ENCODE measurements at regions not wholly inside any gene's neighbourhood (a gene's known extent, or its start where the extent isn't known, plus 50 kb on each side); places are given as distances from the start of the nearest gene placed in this dataset.
A peak's percentile ranks its signal among the peaks of the same experiment; 100 is the strongest.

- peak overlapping the region in 2 of 5 donors; percentile 4 to 33 for H3K4me3 ChIP-seq (ENCODE audit: low read depth in 1 of 5, low read length in 5 of 5)
- H3K9ac ChIP-seq (ENCODE audit: low read length in 5 of 5): no peak overlapping the region
- no peak overlapping the region for H3K27ac ChIP-seq (ENCODE audit: low read depth, low read length)
- H3K4me1 ChIP-seq (ENCODE audit: control insufficient read depth in 5 of 5, insufficient read depth in 5 of 5, low read length in 5 of 5): peaks cover 0 to 26% (median 8%) of the 10 kb centered on the region in 5 donors
- H3K27me3 ChIP-seq (ENCODE audit: control insufficient read depth in 5 of 5, insufficient read depth in 4 of 5, low read length in 5 of 5): no peaks in the 10 kb centered on the region
- H3K36me3 ChIP-seq (ENCODE audit: control insufficient read depth in 5 of 5, insufficient read depth in 5 of 5, low read length in 5 of 5): no peaks in the 10 kb centered on the region
- no peaks in the 10 kb centered on the region for H3K9me3 ChIP-seq (ENCODE audit: control insufficient read depth in 5 of 5, low read length in 5 of 5)
Measured at GRCh38 chr2:13000664-13001363, 284.1 kb downstream of the TRIB2 start.

GRCh38 chr2:13001408-13001807, 284.7 kb downstream of the TRIB2 start:
- Histone ChIP-seq H3K9me3 (ENCODE audit: control insufficient read depth in 5 of 5, low read length in 5 of 5) (no peaks in the 10 kb centered on the region), H3K4me1 (ENCODE audit: control insufficient read depth in 5 of 5, insufficient read depth in 5 of 5, low read length in 5 of 5) (peaks cover 0 to 31% (median 8%) of the 10 kb centered on the region in 5 donors), H3K9ac (ENCODE audit: low read length in 5 of 5) (no peak overlapping the region), H3K27ac (ENCODE audit: low read depth, low read length) (no peak overlapping the region), H3K4me3 (ENCODE audit: low read depth in 1 of 5, low read length in 5 of 5) (no peak overlapping the region), H3K36me3 (ENCODE audit: control insufficient read depth in 5 of 5, insufficient read depth in 5 of 5, low read length in 5 of 5) (no peaks in the 10 kb centered on the region), H3K27me3 (ENCODE audit: control insufficient read depth in 5 of 5, insufficient read depth in 4 of 5, low read length in 5 of 5) (peaks cover 0 to 1% (median 0%) of the 10 kb centered on the region in 5 donors)

- Histone ChIP-seq H3K27me3 (ENCODE audit: control insufficient read depth in 5 of 5, insufficient read depth in 4 of 5, low read length in 5 of 5) (peaks cover 0 to 8% (median 0%) of the 10 kb centered on the region in 5 donors), H3K9ac (ENCODE audit: low read length in 5 of 5) (no peak overlapping the region), H3K4me1 (ENCODE audit: control insufficient read depth in 5 of 5, insufficient read depth in 5 of 5, low read length in 5 of 5) (peaks cover 0 to 36% (median 13%) of the 10 kb centered on the region in 5 donors), H3K4me3 (ENCODE audit: low read depth in 1 of 5, low read length in 5 of 5) (no peak overlapping the region), H3K9me3 (ENCODE audit: control insufficient read depth in 5 of 5, low read length in 5 of 5) (no peaks in the 10 kb centered on the region), H3K36me3 (ENCODE audit: control insufficient read depth in 5 of 5, insufficient read depth in 5 of 5, low read length in 5 of 5) (no peaks in the 10 kb centered on the region), H3K27ac (ENCODE audit: low read depth, low read length) (no peak overlapping the region)
Measured at GRCh38 chr2:13002536-13003331, 286.0 kb downstream of the TRIB2 start.

- Histone ChIP-seq H3K36me3 (ENCODE audit: control insufficient read depth in 5 of 5, insufficient read depth in 5 of 5, low read length in 5 of 5) (no peaks in the 10 kb centered on the region), H3K9me3 (ENCODE audit: control insufficient read depth in 5 of 5, low read length in 5 of 5) (no peaks in the 10 kb centered on the region), H3K4me3 (ENCODE audit: low read depth in 1 of 5, low read length in 5 of 5) (no peak overlapping the region), H3K4me1 (ENCODE audit: control insufficient read depth in 5 of 5, insufficient read depth in 5 of 5, low read length in 5 of 5) (peaks cover 0 to 36% (median 13%) of the 10 kb centered on the region in 5 donors), H3K27ac (ENCODE audit: low read depth, low read length) (no peak overlapping the region), H3K9ac (ENCODE audit: low read length in 5 of 5) (no peak overlapping the region), H3K27me3 (ENCODE audit: control insufficient read depth in 5 of 5, insufficient read depth in 4 of 5, low read length in 5 of 5) (peaks cover 0 to 8% (median 0%) of the 10 kb centered on the region in 5 donors)
Measured at GRCh38 chr2:13003500-13003899, 286.8 kb downstream of the TRIB2 start.

- no peaks in the 10 kb centered on the region for H3K9me3 ChIP-seq (ENCODE audit: control insufficient read depth in 5 of 5, low read length in 5 of 5)
- H3K9ac ChIP-seq (ENCODE audit: low read length in 5 of 5): no peak overlapping the region
- no peak overlapping the region for H3K4me3 ChIP-seq (ENCODE audit: low read depth in 1 of 5, low read length in 5 of 5)
- H3K27me3 ChIP-seq (ENCODE audit: control insufficient read depth in 5 of 5, insufficient read depth in 4 of 5, low read length in 5 of 5): peaks cover 0 to 8% (median 0%) of the 10 kb centered on the region in 5 donors
- no peak overlapping the region for H3K27ac ChIP-seq (ENCODE audit: low read depth, low read length)
- H3K36me3 ChIP-seq (ENCODE audit: control insufficient read depth in 5 of 5, insufficient read depth in 5 of 5, low read length in 5 of 5): no peaks in the 10 kb centered on the region
- peaks cover 0 to 36% (median 13%) of the 10 kb centered on the region in 5 donors for H3K4me1 ChIP-seq (ENCODE audit: control insufficient read depth in 5 of 5, insufficient read depth in 5 of 5, low read length in 5 of 5)
Measured at GRCh38 chr2:13005048-13005447, 288.3 kb downstream of the TRIB2 start.

- H3K27ac ChIP-seq (ENCODE audit: low read depth, low read length): no peak overlapping the region
Measured at GRCh38 chr2:13005761-13006335, 289.1 kb downstream of the TRIB2 start.

GRCh38 chr2:13006426-13006825, 289.7 kb downstream of the TRIB2 start:
- H3K9ac ChIP-seq (ENCODE audit: low read length in 5 of 5): no peak overlapping the region
- no peak overlapping the region for H3K27ac ChIP-seq (ENCODE audit: low read depth, low read length)

More at GRCh38 chr2:13005761-13006335, 289.1 kb downstream of the TRIB2 start:
- H3K9me3 ChIP-seq (ENCODE audit: control insufficient read depth in 5 of 5, low read length in 5 of 5): no peaks in the 10 kb centered on the region
- H3K27me3 ChIP-seq (ENCODE audit: control insufficient read depth in 5 of 5, insufficient read depth in 4 of 5, low read length in 5 of 5): peaks cover 0 to 8% (median 3%) of the 10 kb centered on the region in 5 donors
- H3K4me1 ChIP-seq (ENCODE audit: control insufficient read depth in 5 of 5, insufficient read depth in 5 of 5, low read length in 5 of 5): peaks cover 0 to 32% (median 13%) of the 10 kb centered on the region in 5 donors
- no peak overlapping the region for H3K4me3 ChIP-seq (ENCODE audit: low read depth in 1 of 5, low read length in 5 of 5)
- no peak overlapping the region for H3K9ac ChIP-seq (ENCODE audit: low read length in 5 of 5)
- H3K36me3 ChIP-seq (ENCODE audit: control insufficient read depth in 5 of 5, insufficient read depth in 5 of 5, low read length in 5 of 5): no peaks in the 10 kb centered on the region

GRCh38 chr2:13006829-13007717, 290.3 kb downstream of the TRIB2 start:
- Histone ChIP-seq H3K36me3 (ENCODE audit: control insufficient read depth in 5 of 5, insufficient read depth in 5 of 5, low read length in 5 of 5) (no peaks in the 10 kb centered on the region), H3K27ac (ENCODE audit: low read depth, low read length) (no peak overlapping the region), H3K9ac (ENCODE audit: low read length in 5 of 5) (no peak overlapping the region), H3K27me3 (ENCODE audit: control insufficient read depth in 5 of 5, insufficient read depth in 4 of 5, low read length in 5 of 5) (peaks cover 0 to 8% (median 3%) of the 10 kb centered on the region in 5 donors), H3K4me1 (ENCODE audit: control insufficient read depth in 5 of 5, insufficient read depth in 5 of 5, low read length in 5 of 5) (peaks cover 0 to 25% (median 13%) of the 10 kb centered on the region in 5 donors), H3K9me3 (ENCODE audit: control insufficient read depth in 5 of 5, low read length in 5 of 5) (no peaks in the 10 kb centered on the region), H3K4me3 (ENCODE audit: low read depth in 1 of 5, low read length in 5 of 5) (peak overlapping the region in 2 of 5 donors; percentile 27 to 34)

More at GRCh38 chr2:13006426-13006825, 289.7 kb downstream of the TRIB2 start:
- H3K9me3 ChIP-seq (ENCODE audit: control insufficient read depth in 5 of 5, low read length in 5 of 5): no peaks in the 10 kb centered on the region
- peaks cover 0 to 29% (median 13%) of the 10 kb centered on the region in 5 donors for H3K4me1 ChIP-seq (ENCODE audit: control insufficient read depth in 5 of 5, insufficient read depth in 5 of 5, low read length in 5 of 5)
- peaks cover 0 to 8% (median 3%) of the 10 kb centered on the region in 5 donors for H3K27me3 ChIP-seq (ENCODE audit: control insufficient read depth in 5 of 5, insufficient read depth in 4 of 5, low read length in 5 of 5)
- no peaks in the 10 kb centered on the region for H3K36me3 ChIP-seq (ENCODE audit: control insufficient read depth in 5 of 5, insufficient read depth in 5 of 5, low read length in 5 of 5)
- H3K4me3 ChIP-seq (ENCODE audit: low read depth in 1 of 5, low read length in 5 of 5): peak overlapping the region in 2 of 5 donors; percentile 27 to 34

- no peak overlapping the region for H3K9ac ChIP-seq (ENCODE audit: low read length in 5 of 5)
- no peak overlapping the region for H3K27ac ChIP-seq (ENCODE audit: low read depth, low read length)
- no peaks in the 10 kb centered on the region for H3K36me3 ChIP-seq (ENCODE audit: control insufficient read depth in 5 of 5, insufficient read depth in 5 of 5, low read length in 5 of 5)
- no peak overlapping the region for H3K4me3 ChIP-seq (ENCODE audit: low read depth in 1 of 5, low read length in 5 of 5)
- H3K4me1 ChIP-seq (ENCODE audit: control insufficient read depth in 5 of 5, insufficient read depth in 5 of 5, low read length in 5 of 5): peaks cover 0 to 17% (median 5%) of the 10 kb centered on the region in 5 donors
- no peaks in the 10 kb centered on the region for H3K9me3 ChIP-seq (ENCODE audit: control insufficient read depth in 5 of 5, low read length in 5 of 5)
- H3K27me3 ChIP-seq (ENCODE audit: control insufficient read depth in 5 of 5, insufficient read depth in 4 of 5, low read length in 5 of 5): peaks cover 0 to 10% (median 3%) of the 10 kb centered on the region in 5 donors
Measured at GRCh38 chr2:13009027-13009642, 292.4 kb downstream of the TRIB2 start.
